ENCODE measurements at regions not wholly inside any gene's neighbourhood (a gene's known extent, or its start where the extent isn't known, plus 50 kb on each side); places are given as distances from the start of the nearest gene placed in this dataset.

- no peak for TF ChIP-seq CTCF (IDR thresholded peaks at IDR 0.05)
Measured at GRCh38 chr12:42834062-42834461, 244.5 kb upstream of the PRICKLE1 start.

- no peak for TF ChIP-seq CTCF (IDR thresholded peaks at IDR 0.05)
Measured at GRCh38 chr12:42828836-42829235, 239.3 kb upstream of the PRICKLE1 start.

GRCh38 chr12:42824327-42824726 lies 234.8 kb upstream of the PRICKLE1 start:
- TF ChIP-seq CTCF (IDR thresholded peaks at IDR 0.05) = no peak

GRCh38 chr12:42823679-42824078 lies 234.1 kb upstream of the PRICKLE1 start:
- no peak for TF ChIP-seq CTCF (IDR thresholded peaks at IDR 0.05)

DNA sequence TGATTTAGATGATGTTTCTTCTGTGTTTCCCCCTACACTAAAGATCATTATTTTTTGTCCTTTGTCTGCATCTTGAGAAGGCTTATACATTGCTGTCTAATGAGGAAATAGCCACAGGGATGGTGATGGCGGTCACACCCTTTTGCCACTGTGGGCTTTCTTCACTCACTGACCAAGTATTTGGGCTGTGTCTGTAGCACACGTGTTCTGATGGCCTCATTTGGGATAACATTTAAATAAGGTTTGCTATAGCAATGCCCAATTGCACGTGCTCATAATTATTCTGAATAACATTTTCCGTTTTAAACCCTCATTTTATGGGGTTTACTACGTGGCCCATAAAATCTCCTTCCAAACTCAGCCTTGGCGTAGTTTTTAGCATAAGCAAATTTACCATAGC lies 230.3 kb upstream of the PRICKLE1 start:
- TF ChIP-seq CTCF (IDR thresholded peaks at IDR 0.05) = no peak

DNA sequence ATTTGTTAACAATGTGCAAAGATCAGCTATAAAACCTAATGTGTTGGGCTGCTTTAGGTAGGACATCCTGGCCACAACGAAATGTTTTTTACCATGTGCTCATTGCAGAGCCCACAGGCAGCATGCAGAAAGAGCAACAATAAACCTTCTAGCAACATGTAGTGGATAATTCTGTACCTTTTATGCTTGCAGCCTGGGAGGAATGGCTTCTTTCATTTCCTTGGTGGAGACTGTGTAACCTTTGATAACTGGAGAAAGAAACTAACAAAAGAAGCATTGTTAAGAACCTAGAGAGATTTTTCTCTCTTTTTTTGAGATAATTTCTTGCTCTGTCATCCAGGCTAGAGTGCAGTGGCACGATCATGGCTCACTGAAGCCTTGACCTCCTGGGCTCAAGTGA lies 225.5 kb upstream of the PRICKLE1 start:
- no peak for TF ChIP-seq CTCF (IDR thresholded peaks at IDR 0.05)

GRCh38 chr12:42812871-42813270 lies 223.3 kb upstream of the PRICKLE1 start:
- no peak for TF ChIP-seq CTCF (IDR thresholded peaks at IDR 0.05)

DNA sequence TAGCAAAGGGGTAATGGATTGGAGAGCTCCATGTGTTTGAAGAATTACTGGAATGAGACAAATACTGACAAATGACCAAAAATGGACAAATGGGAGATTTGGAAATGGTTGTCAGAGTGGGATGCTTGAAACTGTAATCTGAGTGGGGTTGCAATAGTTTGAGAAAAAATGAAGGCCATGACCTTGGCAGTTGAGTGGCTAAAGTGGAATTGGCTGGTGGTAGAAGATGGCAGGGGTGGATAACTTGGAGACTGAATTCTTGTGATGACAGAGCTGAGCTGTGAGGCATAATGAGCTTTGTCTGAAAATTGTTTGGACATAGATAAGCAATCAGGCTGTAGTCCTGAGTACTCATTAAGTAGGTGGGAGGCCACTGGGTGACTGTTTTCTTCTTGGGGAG lies 222.5 kb upstream of the PRICKLE1 start:
- no peak for TF ChIP-seq CTCF (IDR thresholded peaks at IDR 0.05)
